Right lobe of liver (tissue), 6 donors: ENCODE measurements at regions not wholly inside any gene's neighbourhood (a gene's known extent, or its start where the extent isn't known, plus 50 kb on each side); places are given as distances from the start of the nearest gene placed in this dataset.

Experiments used
- ATAC-seq, 4 donors: fragments of 200-7000 bp; cut with Tn5 transposase; one replicate each; pipeline ENCODE4 v1.9.1; 2020; ENCODE audit warnings: mild to moderate bottlenecking in 4 of 4, moderate library complexity in 4 of 4
- DNase-seq, 3 donors: peaks; one replicate each; pipeline ENCODE4 v3.0.0-alpha.2; 2020
- H3K27ac ChIP-seq, 3 donors: fragments of 200-600 bp; one replicate each; pipeline ENCODE4 v1.8.0; 2022
- H3K27me3 ChIP-seq, 2 donors: fragments of 200-600 bp; one replicate each; pipeline ENCODE4 v1.8.0; 2022
- H3K36me3 ChIP-seq, 4 donors: fragments of 200-600 bp; sonication (generic) in 1 of 4; one replicate each; pipeline versions ENCODE4 v1.5.1 to v1.8.0; 2017 to 2022; ENCODE audit warnings: control low read depth in 1 of 4
- H3K4me1 ChIP-seq, 4 donors: fragments of 200-600 bp; sonication (generic) in 1 of 4; one replicate each; pipeline versions ENCODE4 v1.5.1 to v1.8.0; 2017 to 2022; ENCODE audit warnings: control low read depth in 1 of 4
- H3K4me3 ChIP-seq, 3 donors: fragments of 200-600 bp; one replicate each; pipeline ENCODE4 v1.8.0; 2022
- H3K9me3 ChIP-seq, 4 donors: fragments of 200-600 bp; sonication (generic) in 1 of 4; one replicate each; pipeline versions ENCODE4 v1.5.1 to v1.8.0; 2017 to 2022; ENCODE audit warnings: control low read depth in 1 of 4
- CTCF ChIP-seq, 4 donors: fragments of 200-600 bp in 3 of 4; fragments of 450-650 bp in 1 of 4; IDR thresholded peaks; one replicate each; pipeline versions ENCODE4 v1.5.1 to v1.8.0; 2016 to 2022; ENCODE audit warnings: antibody characterized with exemption in 4 of 4, mild to moderate bottlenecking in 2 of 4
- POLR2A ChIP-seq: fragments of 450-650 bp; IDR thresholded peaks from one replicate; pipeline ENCODE4 v1.6.1; 2017; ENCODE audit warnings: antibody characterized with exemption, mild to moderate bottlenecking
- WGBS: methylation state at CpG from one replicate; pipeline ENCODE4 v1.1.6; 2018; ENCODE audit warnings: low coverage, low lambda C conversion rate; ENCODE audit not compliant: insufficient coverage; ENCODE audit errors: missing lambda C conversion rate; 5-methylcytosine and 5-hydroxymethylcytosine counted together
- intact Hi-C, 2 donors: fragments of 100-400 bp; cut with DNase I; formaldehyde crosslinking; loops; one replicate each; pipeline versions ENCODE4 v1.11.2 to v1.14.1; 2022
- donor health status: DM: no; HTN: yes; CAD: no.
- donor health status: DM: no; HTN: no; CAD: no.
- donor health status: DM: no; HTN: no; CAD: no.
- donor health status: DM: no; HTN: yes; CAD: no.
- donor health status: DM: no; HTN: yes; CAD: no.

- peak; percentile 87 to 93 (median 90) for ATAC-seq
- WGBS: 16% methylated on average over 7 of the region's 7 CpGs
- Histone ChIP-seq H3K9me3 (no peaks in the 10 kb centered on the region), H3K36me3 (no peaks in the 10 kb centered on the region), H3K4me3 (no peak overlapping the region), H3K27ac (no peak overlapping the region), H3K4me1 (peaks cover 0 to 8% (median 0%) of the 10 kb centered on the region in 4 donors), H3K27me3 (no peaks in the 10 kb centered on the region)
- peak in 2 of 3 donors; percentile 43 to 54 for DNase-seq
- intact Hi-C loops: loop anchor here in 1 of 2 donors (10.0 kb wide), 1 partner anchor 239 kb away; no protein-coding TSS in a partner anchor
- TF ChIP-seq POLR2A: no peak
- TF ChIP-seq CTCF (IDR thresholded peaks at IDR 0.05): peak; percentile 56 to 65 (median 61)
Measured at GRCh38 chr4:153083447-153083947, 120.7 kb upstream of the TRIM2 start.

- ATAC-seq: no peak
- Histone ChIP-seq H3K36me3 (no peaks in the 10 kb centered on the region), H3K4me1 (peaks cover 0 to 8% (median 0%) of the 10 kb centered on the region in 4 donors), H3K27ac (no peak overlapping the region), H3K9me3 (no peaks in the 10 kb centered on the region), H3K4me3 (no peak overlapping the region), H3K27me3 (no peaks in the 10 kb centered on the region)
- intact Hi-C loops: loop anchor here in 1 of 2 donors (10.0 kb wide), 1 partner anchor 240 kb away; no protein-coding TSS in a partner anchor
- no peak for DNase-seq
- WGBS: 67% methylated on average over 9 of the region's 15 CpGs
- TF ChIP-seq POLR2A (no peak), CTCF (IDR thresholded peaks at IDR 0.05) (no peak)
Measured at GRCh38 chr4:153084224-153084979, 119.8 kb upstream of the TRIM2 start.

GRCh38 chr4:153084980-153085630 lies 119.1 kb upstream of the TRIM2 start:
- H3K27me3 ChIP-seq: no peaks in the 10 kb centered on the region
- 8% methylated on average over 10 of the region's 11 CpGs for WGBS
- no peaks in the 10 kb centered on the region for H3K36me3 ChIP-seq
- H3K9me3 ChIP-seq: no peaks in the 10 kb centered on the region
- H3K4me3 ChIP-seq: no peak overlapping the region
- intact Hi-C loops: loop anchor here in 1 of 2 donors (10.0 kb wide), 1 partner anchor 240 kb away; no protein-coding TSS in a partner anchor
- H3K4me1 ChIP-seq: peaks cover 0 to 8% (median 0%) of the 10 kb centered on the region in 4 donors
- ATAC-seq (peak; percentile 83 to 92 (median 88)), DNase-seq (peak; percentile 74 to 79 (median 77))
- H3K27ac ChIP-seq: no peak overlapping the region
- TF ChIP-seq POLR2A (no peak), CTCF (IDR thresholded peaks at IDR 0.05) (peak; percentile 87 to 97 (median 94))

- WGBS: 90% methylated on average over 7 of the region's 7 CpGs
- no peak overlapping the region for H3K4me3 ChIP-seq
- no peak for ATAC-seq
- no peak overlapping the region for H3K27ac ChIP-seq
- TF ChIP-seq CTCF (IDR thresholded peaks at IDR 0.05): no peak
- intact Hi-C loops: loop anchor here in 1 of 2 donors (10.0 kb wide), 1 partner anchor 243 kb away; no protein-coding TSS in a partner anchor
- peaks cover 0 to 8% (median 0%) of the 10 kb centered on the region in 4 donors for H3K4me1 ChIP-seq
- H3K36me3 ChIP-seq: no peaks in the 10 kb centered on the region
- no peaks in the 10 kb centered on the region for H3K9me3 ChIP-seq
- DNase-seq: no peak
- H3K27me3 ChIP-seq: no peaks in the 10 kb centered on the region
Measured at GRCh38 chr4:153087671-153088194, 116.5 kb upstream of the TRIM2 start.
